ENCODE measurements at regions not wholly inside any gene's neighbourhood (a gene's known extent, or its start where the extent isn't known, plus 50 kb on each side); places are given as distances from the start of the nearest gene placed in this dataset.

DNA sequence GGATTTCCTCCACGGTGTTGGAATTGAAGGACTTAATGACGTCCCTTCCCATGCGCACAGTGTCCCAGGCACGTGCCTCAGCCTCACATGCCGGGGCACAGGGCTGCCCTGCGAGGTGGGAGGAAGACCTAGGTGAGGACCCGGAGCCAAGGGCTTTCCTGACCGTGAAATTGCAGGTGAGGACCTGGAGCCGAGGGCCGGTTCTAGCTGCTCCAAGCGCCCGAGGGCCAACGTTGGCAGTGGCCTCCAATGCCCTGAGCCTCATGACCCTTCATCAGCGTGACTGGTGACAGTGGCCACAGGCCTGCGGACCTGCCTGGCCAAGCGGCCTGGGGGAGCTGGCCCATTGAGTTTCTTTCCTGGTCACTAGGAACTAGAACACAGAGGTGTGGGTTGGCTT is 338.2 kb upstream of the MYT1L start:
- WGBS (ENCODE audit: extremely low coverage, insufficient coverage, low lambda C conversion rate), result no CpG with 5 or more reads among the region's 16 CpGs
- H3K9ac ChIP-seq (ENCODE audit: low read length), result no peak overlapping the region

DNA sequence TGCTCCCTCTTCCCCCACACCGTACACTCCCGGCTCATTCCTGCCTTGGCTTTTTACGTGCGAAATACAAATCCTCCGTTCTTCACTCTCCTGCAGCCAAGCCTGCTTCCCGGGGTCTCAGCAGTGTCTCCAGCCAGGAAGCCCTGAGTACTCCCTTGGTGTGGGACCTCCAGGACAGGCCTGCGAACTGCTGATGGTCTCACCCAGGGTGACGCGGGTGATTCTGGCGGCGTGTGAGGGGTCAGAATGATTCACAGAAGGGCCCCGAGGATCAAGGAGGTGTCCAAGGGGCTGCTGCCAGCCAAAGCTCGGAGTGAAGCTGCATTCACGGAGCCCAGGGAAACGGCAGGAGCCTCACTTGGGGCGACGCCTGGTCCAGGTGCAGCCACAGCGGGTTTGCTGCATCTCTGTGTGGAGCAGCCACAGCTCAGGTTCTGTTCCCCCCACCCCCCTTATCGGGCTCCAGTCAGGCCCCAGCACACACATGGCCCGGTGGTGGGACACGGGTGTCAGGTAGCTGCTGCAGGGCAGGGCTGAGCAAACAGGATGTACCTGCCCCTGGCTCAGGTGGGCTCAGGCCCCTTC is 337.7 kb upstream of the MYT1L start:
- no peaks in the 10 kb centered on the region for H3K79me2 ChIP-seq (ENCODE audit: control insufficient read depth, insufficient read depth, low read length)
- no peaks in the 10 kb centered on the region for H3K79me1 ChIP-seq (ENCODE audit: low read length)
- no peak overlapping the region for H3K23ac ChIP-seq (ENCODE audit: low read length)
- H2BK120ac ChIP-seq (ENCODE audit: low read depth, low read length), result no peak overlapping the region
- DNase-seq, result no peak
- H3K4ac ChIP-seq (ENCODE audit: low read depth, low read length), result no peak overlapping the region
- no peak overlapping the region for H2BK5ac ChIP-seq (ENCODE audit: low read length)
- no peak overlapping the region for H3K9ac ChIP-seq (ENCODE audit: low read length)
- no peaks in the 10 kb centered on the region for H3K4me1 ChIP-seq (ENCODE audit: control insufficient read depth, low read depth, low read length)
- H4K5ac ChIP-seq (ENCODE audit: low read length), result no peak overlapping the region
- H3K4me3 ChIP-seq (ENCODE audit: low read length), result no peak overlapping the region
- H2AK5ac ChIP-seq (ENCODE audit: low read length), result no peak overlapping the region
- H3K36me3 ChIP-seq (ENCODE audit: control insufficient read depth, insufficient read depth, low read length), result no peaks in the 10 kb centered on the region
- H3K18ac ChIP-seq (ENCODE audit: low read length), result no peak overlapping the region
- no peak overlapping the region for H3K4me2 ChIP-seq (ENCODE audit: low read length)
- H4K8ac ChIP-seq (ENCODE audit: low read depth, low read length), result no peak overlapping the region
- no peaks in the 10 kb centered on the region for H3K27me3 ChIP-seq (ENCODE audit: insufficient read depth, low read length, poor library complexity)
- H3K56ac ChIP-seq (ENCODE audit: low read length), result no peak overlapping the region
- no CpG with 5 or more reads among the region's 21 CpGs for WGBS (ENCODE audit: extremely low coverage, insufficient coverage, low lambda C conversion rate)
- no peak overlapping the region for H2BK15ac ChIP-seq (replicated peaks; ENCODE audit: low read depth)
- no peak overlapping the region for H3K27ac ChIP-seq (ENCODE audit: low read depth, low read length)

More for the DNA sequence above, 338.2 kb upstream of the MYT1L start:
- Histone ChIP-seq H3K18ac (ENCODE audit: low read length) (no peak overlapping the region), H3K4ac (ENCODE audit: low read depth, low read length) (no peak overlapping the region), H3K27me3 (ENCODE audit: insufficient read depth, low read length, poor library complexity) (no peaks in the 10 kb centered on the region), H3K79me1 (ENCODE audit: low read length) (no peaks in the 10 kb centered on the region), H3K4me1 (ENCODE audit: control insufficient read depth, low read depth, low read length) (no peaks in the 10 kb centered on the region), H2BK15ac (replicated peaks; ENCODE audit: low read depth) (no peak overlapping the region), H3K4me3 (ENCODE audit: low read length) (no peak overlapping the region), H4K5ac (ENCODE audit: low read length) (no peak overlapping the region), H2BK120ac (ENCODE audit: low read depth, low read length) (no peak overlapping the region), H2BK5ac (ENCODE audit: low read length) (no peak overlapping the region), H3K56ac (ENCODE audit: low read length) (no peak overlapping the region), H2AK5ac (ENCODE audit: low read length) (no peak overlapping the region), H3K23ac (ENCODE audit: low read length) (no peak overlapping the region), H3K4me2 (ENCODE audit: low read length) (no peak overlapping the region), H3K79me2 (ENCODE audit: control insufficient read depth, insufficient read depth, low read length) (no peaks in the 10 kb centered on the region), H3K36me3 (ENCODE audit: control insufficient read depth, insufficient read depth, low read length) (no peaks in the 10 kb centered on the region), H3K27ac (ENCODE audit: low read depth, low read length) (no peak overlapping the region), H4K8ac (ENCODE audit: low read depth, low read length) (no peak overlapping the region)
- no peak for DNase-seq

DNA sequence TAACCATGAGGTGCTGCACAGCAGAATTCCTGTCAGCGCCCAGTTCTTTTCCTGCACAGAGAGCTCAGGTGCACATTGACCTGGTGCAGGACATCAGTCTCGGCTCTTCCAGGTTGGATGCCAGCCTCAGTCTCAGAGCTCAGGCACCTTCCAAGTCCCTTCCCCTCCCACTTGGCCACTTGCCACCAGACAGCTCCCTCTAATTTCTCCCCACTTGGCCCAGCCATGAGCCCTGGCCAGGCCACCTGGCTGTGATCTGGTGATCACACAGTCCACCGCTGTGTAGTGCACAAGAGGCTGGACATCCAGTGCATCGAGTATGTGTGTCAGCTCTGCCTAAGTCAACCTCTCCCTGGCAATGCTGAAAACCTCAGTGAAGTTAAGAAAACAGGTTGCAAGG is 336.6 kb upstream of the MYT1L start:
- H3K23ac ChIP-seq (ENCODE audit: low read length), result no peak overlapping the region

DNA sequence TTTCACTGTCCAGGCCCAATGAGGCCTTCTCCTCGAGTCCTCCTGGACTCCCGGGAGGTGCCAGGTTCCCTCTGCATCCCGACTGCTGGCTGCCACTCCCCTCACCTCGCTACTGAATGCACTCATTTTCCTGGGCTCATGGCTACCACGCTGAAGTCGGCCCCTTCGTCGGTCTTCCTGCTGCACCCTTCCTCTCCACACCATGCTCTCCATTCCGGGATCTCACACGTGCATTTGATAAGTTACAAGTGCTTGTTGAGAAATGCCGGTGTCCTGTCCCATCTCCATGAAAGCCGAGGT is 334.7 kb upstream of the MYT1L start:
- no peak for DNase-seq
- H3K18ac ChIP-seq (ENCODE audit: low read length), result no peak overlapping the region
- H3K4me3 ChIP-seq (ENCODE audit: low read length), result no peak overlapping the region
- H3K4ac ChIP-seq (ENCODE audit: low read depth, low read length), result no peak overlapping the region
- no peak overlapping the region for H2BK5ac ChIP-seq (ENCODE audit: low read length)
- H3K79me2 ChIP-seq (ENCODE audit: control insufficient read depth, insufficient read depth, low read length), result no peaks in the 10 kb centered on the region
- H2AK5ac ChIP-seq (ENCODE audit: low read length), result no peak overlapping the region
- H3K4me1 ChIP-seq (ENCODE audit: control insufficient read depth, low read depth, low read length), result no peaks in the 10 kb centered on the region
- H3K56ac ChIP-seq (ENCODE audit: low read length), result no peak overlapping the region
- H3K36me3 ChIP-seq (ENCODE audit: control insufficient read depth, insufficient read depth, low read length), result no peaks in the 10 kb centered on the region
- no peak overlapping the region for H3K23ac ChIP-seq (ENCODE audit: low read length)
- no peak overlapping the region for H3K9ac ChIP-seq (ENCODE audit: low read length)
- no peak overlapping the region for H4K5ac ChIP-seq (ENCODE audit: low read length)
- H3K79me1 ChIP-seq (ENCODE audit: low read length), result no peaks in the 10 kb centered on the region
- H4K8ac ChIP-seq (ENCODE audit: low read depth, low read length), result no peak overlapping the region
- no peak overlapping the region for H3K4me2 ChIP-seq (ENCODE audit: low read length)
- no peak overlapping the region for H2BK120ac ChIP-seq (ENCODE audit: low read depth, low read length)
- no peak overlapping the region for H3K27ac ChIP-seq (ENCODE audit: low read depth, low read length)
- WGBS (ENCODE audit: extremely low coverage, insufficient coverage, low lambda C conversion rate), result no CpG with 5 or more reads among the region's 12 CpGs
- no peak overlapping the region for H2BK15ac ChIP-seq (replicated peaks; ENCODE audit: low read depth)
- no peaks in the 10 kb centered on the region for H3K27me3 ChIP-seq (ENCODE audit: insufficient read depth, low read length, poor library complexity)

More for the DNA sequence above, 336.6 kb upstream of the MYT1L start:
- H4K8ac ChIP-seq (ENCODE audit: low read depth, low read length), result no peak overlapping the region
- H2BK15ac ChIP-seq (replicated peaks; ENCODE audit: low read depth), result no peak overlapping the region
- H3K79me1 ChIP-seq (ENCODE audit: low read length), result no peaks in the 10 kb centered on the region
- no peak overlapping the region for H3K56ac ChIP-seq (ENCODE audit: low read length)
- no peak overlapping the region for H3K18ac ChIP-seq (ENCODE audit: low read length)
- no peak overlapping the region for H3K27ac ChIP-seq (ENCODE audit: low read depth, low read length)
- H3K79me2 ChIP-seq (ENCODE audit: control insufficient read depth, insufficient read depth, low read length), result no peaks in the 10 kb centered on the region
- DNase-seq, result no peak
- no peak overlapping the region for H2AK5ac ChIP-seq (ENCODE audit: low read length)
- no peaks in the 10 kb centered on the region for H3K36me3 ChIP-seq (ENCODE audit: control insufficient read depth, insufficient read depth, low read length)
- H3K4me3 ChIP-seq (ENCODE audit: low read length), result no peak overlapping the region
- H3K4ac ChIP-seq (ENCODE audit: low read depth, low read length), result no peak overlapping the region
- WGBS (ENCODE audit: extremely low coverage, insufficient coverage, low lambda C conversion rate), result no CpG with 5 or more reads among the region's 4 CpGs
- H3K4me1 ChIP-seq (ENCODE audit: control insufficient read depth, low read depth, low read length), result no peaks in the 10 kb centered on the region
- H4K5ac ChIP-seq (ENCODE audit: low read length), result no peak overlapping the region
- H2BK5ac ChIP-seq (ENCODE audit: low read length), result no peak overlapping the region
- H3K27me3 ChIP-seq (ENCODE audit: insufficient read depth, low read length, poor library complexity), result no peaks in the 10 kb centered on the region
- H2BK120ac ChIP-seq (ENCODE audit: low read depth, low read length), result no peak overlapping the region
- H3K9ac ChIP-seq (ENCODE audit: low read length), result no peak overlapping the region
- no peak overlapping the region for H3K4me2 ChIP-seq (ENCODE audit: low read length)

DNA sequence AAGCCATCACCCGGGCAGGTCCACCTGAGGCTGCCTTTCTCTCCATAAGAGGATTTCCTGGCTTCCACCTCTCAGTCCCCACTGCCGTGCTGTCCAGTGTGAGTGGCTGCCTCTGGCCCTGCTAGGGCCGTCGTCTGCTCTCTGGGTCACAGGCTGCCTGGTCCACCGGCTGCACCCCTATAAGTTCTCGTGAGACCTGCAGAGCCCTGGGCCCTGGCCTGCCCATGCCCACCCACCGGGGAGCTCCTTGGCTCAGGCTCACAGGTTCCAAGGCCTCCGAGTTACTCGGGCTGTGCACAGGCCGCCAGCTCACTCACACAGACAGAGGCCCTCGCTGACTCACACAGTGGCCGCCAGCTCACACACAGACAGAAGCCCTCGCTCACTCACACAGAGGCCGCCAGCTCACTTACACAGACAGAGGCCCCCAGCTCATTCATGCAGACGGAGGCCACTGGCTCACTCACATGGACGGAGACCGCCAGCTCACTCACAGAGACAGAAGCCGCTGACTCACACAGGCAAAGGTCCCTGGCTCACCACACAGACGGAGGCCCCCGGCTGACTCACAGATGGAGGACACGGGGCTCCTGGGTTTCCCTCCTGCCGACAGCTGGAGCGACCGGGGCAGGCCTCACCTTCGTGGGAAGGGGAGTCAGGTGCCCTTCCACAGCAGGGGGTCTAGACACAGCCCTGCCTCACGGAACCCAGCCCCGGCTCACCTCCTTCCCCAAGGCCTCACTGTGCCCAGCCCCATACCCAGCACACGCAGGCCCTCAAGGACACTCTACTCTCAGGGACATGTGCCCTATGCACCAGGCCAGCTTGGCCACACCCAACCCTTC is 334.1 kb upstream of the MYT1L start:
- no CpG with 5 or more reads among the region's 28 CpGs for WGBS (ENCODE audit: extremely low coverage, insufficient coverage, low lambda C conversion rate)
- Histone ChIP-seq H2AK5ac (ENCODE audit: low read length) (no peak overlapping the region), H3K9ac (ENCODE audit: low read length) (no peak overlapping the region), H3K4me2 (ENCODE audit: low read length) (no peak overlapping the region), H3K18ac (ENCODE audit: low read length) (no peak overlapping the region), H3K27ac (ENCODE audit: low read depth, low read length) (no peak overlapping the region), H2BK5ac (ENCODE audit: low read length) (no peak overlapping the region), H4K5ac (ENCODE audit: low read length) (no peak overlapping the region), H3K23ac (ENCODE audit: low read length) (no peak overlapping the region), H3K27me3 (ENCODE audit: insufficient read depth, low read length, poor library complexity) (no peaks in the 10 kb centered on the region), H3K4me3 (ENCODE audit: low read length) (no peak overlapping the region), H3K4ac (ENCODE audit: low read depth, low read length) (no peak overlapping the region), H2BK120ac (ENCODE audit: low read depth, low read length) (no peak overlapping the region), H3K36me3 (ENCODE audit: control insufficient read depth, insufficient read depth, low read length) (no peaks in the 10 kb centered on the region), H3K4me1 (ENCODE audit: control insufficient read depth, low read depth, low read length) (no peaks in the 10 kb centered on the region), H3K79me2 (ENCODE audit: control insufficient read depth, insufficient read depth, low read length) (no peaks in the 10 kb centered on the region), H2BK15ac (replicated peaks; ENCODE audit: low read depth) (no peak overlapping the region), H3K56ac (ENCODE audit: low read length) (no peak overlapping the region), H3K79me1 (ENCODE audit: low read length) (no peaks in the 10 kb centered on the region), H4K8ac (ENCODE audit: low read depth, low read length) (no peak overlapping the region)
- DNase-seq, result no peak

Data from mesendoderm (in vitro differentiated cells).